Natural killer cell treated with Interleukin-12 subunit alpha and Interleukin-12 subunit beta and Interleukin-15 and Interleukin-18, amount 100 ng/mL, for 72 hours (primary cell): ENCODE measurements at regions not wholly inside any gene's neighbourhood (a gene's known extent, or its start where the extent isn't known, plus 50 kb on each side); places are given as distances from the start of the nearest gene placed in this dataset.

Source experiments
- ATAC-seq, 2 donors: fragments of 150-1000 bp; cut with Tn5 transposase in 1 of 2; sonication (Bioruptor Pico), chemical (Tn5 transposase) in 1 of 2; 2 replicates each; pipeline ENCODE4 v1.10.0; 2021
- DNase-seq: peaks from one replicate; pipeline ENCODE4 v3.0.0; 2022; ENCODE audit warnings: low spot score
- H3K27ac Mint-ChIP-seq, 2 donors: 1 replicate in 1 of 2; 2 replicates in 1 of 2; pipeline ENCODE4 v1.8.0; 2022; ENCODE audit warnings: mixed read lengths in 2 of 2, mild to moderate bottlenecking in 1 of 2, moderate library complexity in 1 of 2
- H3K27me3 Mint-ChIP-seq, 2 donors: 1 replicate in 1 of 2; 2 replicates in 1 of 2; pipeline ENCODE4 v1.8.0; 2022; ENCODE audit warnings: mixed read lengths in 2 of 2
- H3K36me3 Mint-ChIP-seq: one replicate; pipeline ENCODE4 v1.8.0; 2022; ENCODE audit warnings: mixed read lengths
- H3K4me1 Mint-ChIP-seq, 2 donors: 1 replicate in 1 of 2; 2 replicates in 1 of 2; pipeline ENCODE4 v1.8.0; 2022; ENCODE audit warnings: low read depth in 2 of 2, mixed read lengths in 2 of 2, mild to moderate bottlenecking in 1 of 2
- H3K4me3 Mint-ChIP-seq: one replicate; pipeline ENCODE4 v1.8.0; 2022; ENCODE audit warnings: mixed read lengths
- H3K9me3 Mint-ChIP-seq: 2 replicates; pipeline ENCODE4 v1.8.0; 2022; ENCODE audit warnings: mixed read lengths

GRCh38 chr18:78757014-78757413 lies 222.6 kb upstream of the SALL3 start:
- H3K4me3 Mint-ChIP-seq: no peak overlapping the region
- DNase-seq (no peak), ATAC-seq (no peak)
- no peaks in the 10 kb centered on the region for H3K27me3 Mint-ChIP-seq
- no peak overlapping the region for H3K27ac Mint-ChIP-seq
- H3K4me1 Mint-ChIP-seq: no peaks in the 10 kb centered on the region
- H3K9me3 Mint-ChIP-seq: no peaks in the 10 kb centered on the region
- H3K36me3 Mint-ChIP-seq: no peaks in the 10 kb centered on the region

- ATAC-seq: no peak
- H3K27me3 Mint-ChIP-seq: peaks cover 0 to 2% of the 10 kb centered on the region in 2 donors
- DNase-seq: no peak
- H3K4me1 Mint-ChIP-seq: no peaks in the 10 kb centered on the region
- no peak overlapping the region for H3K27ac Mint-ChIP-seq
- peaks cover 3% of the 10 kb centered on the region for H3K9me3 Mint-ChIP-seq
- no peaks in the 10 kb centered on the region for H3K36me3 Mint-ChIP-seq
- H3K4me3 Mint-ChIP-seq: no peak overlapping the region
Measured at GRCh38 chr18:78758496-78758895, 221.1 kb upstream of the SALL3 start.

GRCh38 chr18:78762753-78763152 lies 216.9 kb upstream of the SALL3 start:
- Mint-ChIP-seq H3K9me3 (peaks cover 3% of the 10 kb centered on the region), H3K27me3 (peaks cover 0 to 2% of the 10 kb centered on the region in 2 donors), H3K4me1 (no peaks in the 10 kb centered on the region), H3K4me3 (no peak overlapping the region), H3K36me3 (no peaks in the 10 kb centered on the region), H3K27ac (no peak overlapping the region)
- no peak for ATAC-seq
- no peak for DNase-seq

- H3K4me1 Mint-ChIP-seq: no peaks in the 10 kb centered on the region
- no peak for ATAC-seq
- no peaks in the 10 kb centered on the region for H3K36me3 Mint-ChIP-seq
- peaks cover 0 to 2% of the 10 kb centered on the region in 2 donors for H3K27me3 Mint-ChIP-seq
- no peak overlapping the region for H3K4me3 Mint-ChIP-seq
- H3K9me3 Mint-ChIP-seq: peaks cover 3% of the 10 kb centered on the region
- H3K27ac Mint-ChIP-seq: no peak overlapping the region
- DNase-seq: no peak
Measured at GRCh38 chr18:78764544-78764943, 215.1 kb upstream of the SALL3 start.

- peaks cover 3% of the 10 kb centered on the region for H3K9me3 Mint-ChIP-seq
- DNase-seq: no peak
- peaks cover 0 to 2% of the 10 kb centered on the region in 2 donors for H3K27me3 Mint-ChIP-seq
- H3K4me3 Mint-ChIP-seq: no peak overlapping the region
- no peak overlapping the region for H3K27ac Mint-ChIP-seq
- no peaks in the 10 kb centered on the region for H3K36me3 Mint-ChIP-seq
- H3K4me1 Mint-ChIP-seq: no peaks in the 10 kb centered on the region
- ATAC-seq: no peak
Measured at GRCh38 chr18:78765142-78765541, 214.5 kb upstream of the SALL3 start.

GRCh38 chr18:78765637-78766281 lies 213.9 kb upstream of the SALL3 start:
- Mint-ChIP-seq H3K4me1 (no peaks in the 10 kb centered on the region), H3K27ac (no peak overlapping the region), H3K4me3 (no peak overlapping the region), H3K27me3 (peaks cover 0 to 2% of the 10 kb centered on the region in 2 donors), H3K9me3 (peaks cover 3% of the 10 kb centered on the region), H3K36me3 (no peaks in the 10 kb centered on the region)
- no peak for DNase-seq
- no peak for ATAC-seq

GRCh38 chr18:78766651-78767533 lies 212.7 kb upstream of the SALL3 start:
- H3K27ac Mint-ChIP-seq: no peak overlapping the region
- no peaks in the 10 kb centered on the region for H3K4me1 Mint-ChIP-seq
- peaks cover 3% of the 10 kb centered on the region for H3K9me3 Mint-ChIP-seq
- DNase-seq: no peak
- H3K4me3 Mint-ChIP-seq: no peak overlapping the region
- ATAC-seq: no peak
- H3K27me3 Mint-ChIP-seq: peaks cover 0 to 2% of the 10 kb centered on the region in 2 donors
- H3K36me3 Mint-ChIP-seq: no peaks in the 10 kb centered on the region

- ATAC-seq: peak in 1 of 2 donors; percentile 40
- Mint-ChIP-seq H3K36me3 (no peaks in the 10 kb centered on the region), H3K9me3 (no peaks in the 10 kb centered on the region), H3K4me1 (no peaks in the 10 kb centered on the region), H3K27me3 (no peaks in the 10 kb centered on the region), H3K27ac (no peak overlapping the region), H3K4me3 (no peak overlapping the region)
- no peak for DNase-seq
Measured at GRCh38 chr18:78767648-78768071, 212.0 kb upstream of the SALL3 start.

GRCh38 chr18:78768221-78768620 lies 211.4 kb upstream of the SALL3 start:
- Mint-ChIP-seq H3K4me1 (no peaks in the 10 kb centered on the region), H3K9me3 (no peaks in the 10 kb centered on the region), H3K27ac (no peak overlapping the region), H3K27me3 (no peaks in the 10 kb centered on the region), H3K4me3 (no peak overlapping the region), H3K36me3 (no peaks in the 10 kb centered on the region)
- ATAC-seq (no peak), DNase-seq (no peak)

GRCh38 chr18:78768656-78769501 lies 210.7 kb upstream of the SALL3 start:
- Mint-ChIP-seq H3K27me3 (no peaks in the 10 kb centered on the region), H3K27ac (no peak overlapping the region), H3K4me1 (no peaks in the 10 kb centered on the region), H3K36me3 (no peaks in the 10 kb centered on the region), H3K4me3 (no peak overlapping the region), H3K9me3 (no peaks in the 10 kb centered on the region)
- ATAC-seq: no peak
- DNase-seq: no peak

- Mint-ChIP-seq H3K9me3 (no peaks in the 10 kb centered on the region), H3K4me3 (no peak overlapping the region), H3K4me1 (no peaks in the 10 kb centered on the region), H3K27ac (no peak overlapping the region), H3K36me3 (no peaks in the 10 kb centered on the region), H3K27me3 (no peaks in the 10 kb centered on the region)
- DNase-seq (no peak), ATAC-seq (no peak)
Measured at GRCh38 chr18:78769502-78770105, 210.0 kb upstream of the SALL3 start.

GRCh38 chr18:78770139-78770822 lies 209.3 kb upstream of the SALL3 start:
- Mint-ChIP-seq H3K4me3 (no peak overlapping the region), H3K4me1 (no peaks in the 10 kb centered on the region), H3K36me3 (no peaks in the 10 kb centered on the region), H3K27ac (no peak overlapping the region), H3K9me3 (no peaks in the 10 kb centered on the region), H3K27me3 (no peaks in the 10 kb centered on the region)
- DNase-seq (no peak), ATAC-seq (no peak)

GRCh38 chr18:78770823-78771139 lies 208.8 kb upstream of the SALL3 start:
- Mint-ChIP-seq H3K36me3 (no peaks in the 10 kb centered on the region), H3K27ac (no peak overlapping the region), H3K4me1 (no peaks in the 10 kb centered on the region), H3K9me3 (no peaks in the 10 kb centered on the region), H3K4me3 (no peak overlapping the region), H3K27me3 (no peaks in the 10 kb centered on the region)
- ATAC-seq (no peak), DNase-seq (no peak)
